GM12878 (cell line): ENCODE measurements at regions not wholly inside any gene's neighbourhood (a gene's known extent, or its start where the extent isn't known, plus 50 kb on each side); places are given as distances from the start of the nearest gene placed in this dataset.

Source experiments
- ATAC-seq: fragments of 200-7000 bp; cut with Tn5 transposase; 3 replicates; pipeline ENCODE4 v1.9.1; 2020; ENCODE audit warnings: mild to moderate bottlenecking, moderate library complexity
- BruUV-seq: library from RNA; stranded (reverse); fragments of 400-500 nt; replicated peaks from 2 replicates; lab custom pipeline; 2021; lab: Mats Ljungman, UMichigan
- CTCF ChIA-PET: fragments of 300-600 bp; sonication (Branson Sonifier 250); formaldehyde crosslinking; extraction: SDS; loops from one replicate; lab custom pipeline; 2021; ENCODE audit warnings: inconsistent platforms; lab: Yijun Ruan, JAX
- POLR2A ChIA-PET: fragments of 350-600 bp; formaldehyde crosslinking; extraction: SDS; loops from one replicate; lab custom pipeline; 2021; ENCODE audit warnings: inconsistent platforms; lab: Charles Lee
- RAD21 ChIA-PET: fragments of 300-600 bp; sonication (Branson Sonifier 250); formaldehyde crosslinking; loops from one replicate; lab custom pipeline; 2023; ENCODE audit warnings: antibody characterized with exemption; ENCODE audit not compliant: unreplicated experiment; lab: Charles Lee
- SMC1A ChIA-PET: fragments of 300-600 bp; sonication (Branson Sonifier 250); formaldehyde crosslinking; loops from one replicate; lab custom pipeline; 2023; ENCODE audit not compliant: unreplicated experiment, uncharacterized antibody; lab: Charles Lee
- DNase-seq: peaks from one replicate; pipeline ENCODE4 v3.0.0-alpha.2; 2011; ENCODE audit warnings: low read depth, low spot score
- FAIRE-seq: peaks from 3 replicates; lab custom pipeline; 2011; peaks lifted over from hg19 to GRCh38; lab: Jason Lieb, UNC
- H2AFZ ChIP-seq: 2 replicates; pipeline ENCODE4 v1.6.0; 2011; ENCODE audit warnings: low read depth, low read length, control low read depth; ENCODE audit not compliant: control insufficient read depth
- H3K27ac ChIP-seq: 2 replicates; pipeline ENCODE4 v1.5.1; 2011; ENCODE audit warnings: control low read depth; ENCODE audit not compliant: control insufficient read depth, insufficient read depth
- H3K27me3 ChIP-seq, 2 experiments: replicated peaks in 1 of 2; 2 replicates each; pipeline versions ENCODE4 v1.6.0 to v1.6.1; 2011; ENCODE audit warnings: low read length in 1 of 2; ENCODE audit not compliant: control insufficient read depth in 2 of 2, insufficient read depth in 2 of 2
- H3K36me3 ChIP-seq, 2 experiments: 2 replicates each; pipeline ENCODE4 v1.5.1; 2011; ENCODE audit warnings: low read length in 1 of 2; ENCODE audit not compliant: control insufficient read depth in 2 of 2, insufficient read depth in 2 of 2
- H3K4me1 ChIP-seq: 2 replicates; pipeline ENCODE4 v1.6.1; 2011; ENCODE audit warnings: mild to moderate bottlenecking, low read length, moderate library complexity, mixed read lengths; ENCODE audit not compliant: control insufficient read depth, insufficient read depth
- H3K4me2 ChIP-seq: 2 replicates; pipeline ENCODE4 v1.6.0; 2011; ENCODE audit warnings: control low read depth; ENCODE audit not compliant: control insufficient read depth, insufficient read depth
- H3K4me3 ChIP-seq: fragments of 200-600 bp; sonication (generic); 2 replicates; pipeline ENCODE4 v1.5.1; 2016
- H3K79me2 ChIP-seq: 2 replicates; pipeline ENCODE4 v1.6.0; 2011; ENCODE audit warnings: low read length; ENCODE audit not compliant: control insufficient read depth, insufficient read depth
- H3K9ac ChIP-seq: 2 replicates; pipeline ENCODE4 v1.8.0; 2011; ENCODE audit warnings: low read length, control low read depth, mixed read lengths; ENCODE audit not compliant: control insufficient read depth, insufficient read depth
- H3K9me3 ChIP-seq: replicated peaks from 3 replicates; pipeline ENCODE4 v1.5.1; 2011; ENCODE audit warnings: mild to moderate bottlenecking, low read length; ENCODE audit not compliant: control insufficient read depth, insufficient read depth
- H4K20me1 ChIP-seq: 2 replicates; pipeline ENCODE4 v1.6.0; 2011; ENCODE audit not compliant: control insufficient read depth, insufficient read depth
- ASH2L ChIP-seq: fragments of 300-600, 200-600 bp; sonication (generic); IDR thresholded peaks from 2 replicates; pipeline ENCODE4 v1.6.1; 2017; ENCODE audit warnings: low read depth, mild to moderate bottlenecking, borderline replicate concordance
- CBX5 ChIP-seq: sonication (generic); IDR thresholded peaks from 2 replicates; pipeline ENCODE4 v1.6.1; 2016; ENCODE audit warnings: low read depth, moderate library complexity, mild to moderate bottlenecking, inconsistent platforms
- CHD4 ChIP-seq: fragments of 200-600 bp; sonication (generic); IDR thresholded peaks from 2 replicates; pipeline ENCODE4 v1.6.1; 2016; ENCODE audit warnings: mild to moderate bottlenecking
- CREB1 ChIP-seq: IDR thresholded peaks from 2 replicates; pipeline ENCODE4 v1.6.1; 2012; ENCODE audit warnings: low read depth, mild to moderate bottlenecking, inconsistent platforms
- FOXM1 ChIP-seq: IDR thresholded peaks from 2 replicates; pipeline ENCODE4 v1.6.1; 2012; ENCODE audit warnings: low read depth, mild to moderate bottlenecking, inconsistent platforms, low read length, moderate library complexity
- RELA ChIP-seq: fragments of 450-650 bp; IDR thresholded peaks from 2 replicates; pipeline ENCODE4 v1.8.0; 2014; ENCODE audit warnings: borderline replicate concordance; ENCODE audit not compliant: partially characterized antibody
- SMAD5 ChIP-seq: IDR thresholded peaks from 2 replicates; pipeline ENCODE4 v1.6.1; 2016; ENCODE audit warnings: antibody characterized with exemption, low read depth
- ZNF24 ChIP-seq: fragments of 450-650 bp; IDR thresholded peaks from 2 replicates; pipeline ENCODE4 v1.6.1; 2017; ENCODE audit warnings: antibody characterized with exemption, mild to moderate bottlenecking
- ZSCAN29 ChIP-seq: fragments of 450-650 bp; IDR thresholded peaks from 2 replicates; pipeline ENCODE4 v1.6.1; 2017; ENCODE audit warnings: mild to moderate bottlenecking, moderate library complexity
- WGBS: methylation state at CpG from one replicate; pipeline ENCODE4 v1.1.6; 2016; ENCODE audit warnings: low lambda C conversion rate; ENCODE audit not compliant: insufficient replicate concordance, insufficient coverage; ENCODE audit errors: missing lambda C conversion rate; 5-methylcytosine and 5-hydroxymethylcytosine counted together
- in situ Hi-C: fragments of 300-500 bp; cut with MboI; formaldehyde crosslinking; loops from 9 replicates; pipeline ENCODE4 v1.14.3; 2018; ENCODE audit warnings: mixed read lengths
- intact Hi-C: fragments of 100-400 bp; cut with micrococcal nuclease; formaldehyde crosslinking; loops from one replicate; pipeline ENCODE4 v1.14.2; 2022; ENCODE audit not compliant: unreplicated experiment
- TF ChIP-seq, protein P1 (sequence below): fragments of 450-650 bp; IDR thresholded peaks from 2 replicates; pipeline ENCODE4 v1.6.1; 2016; ENCODE audit warnings: mild to moderate bottlenecking
- TF ChIP-seq, protein P2 (sequence below): fragments of 450-650 bp; IDR thresholded peaks from 2 replicates; pipeline ENCODE4 v1.6.1; 2017; ENCODE audit warnings: mild to moderate bottlenecking, low read depth, inconsistent platforms; ENCODE audit not compliant: poor library complexity, severe bottlenecking
- TF ChIP-seq, protein P3 (sequence below): IDR thresholded peaks from 2 replicates; pipeline ENCODE4 v1.6.1; 2012; ENCODE audit warnings: mild to moderate bottlenecking, low read depth, low read length

GRCh38 chr3:94416768-94417167 lies 353.9 kb downstream of the NSUN3 start:
- ChIA-PET POLR2A (no interaction called here), CTCF (no interaction called here), SMC1A (interaction anchor here (0.7 kb wide), 1 partner anchor 10 kb away, joined by 3 read pairs; no protein-coding TSS in a partner anchor), RAD21 (no interaction called here)
- TF ChIP-seq SMAD5: no peak
- FAIRE-seq: no peak
- H3K4me1 ChIP-seq: no peaks in the 10 kb centered on the region
- WGBS: 36% methylated on average over 4 of the region's 4 CpGs
- BruUV-seq: no TSS peak
- H3K27me3 ChIP-seq: no peaks in the 10 kb centered on the region
- in situ Hi-C loops: no loop called here
- H3K9ac ChIP-seq: no peak overlapping the region
- no peaks in the 10 kb centered on the region for H3K36me3 ChIP-seq
- intact Hi-C loops: no loop called here
- no peak overlapping the region for H2AFZ ChIP-seq
- H3K79me2 ChIP-seq: no peaks in the 10 kb centered on the region
- no peak for ATAC-seq
- no peak for DNase-seq
- H4K20me1 ChIP-seq: no peaks in the 10 kb centered on the region
- no peak overlapping the region for H3K27ac ChIP-seq
- H3K9me3 ChIP-seq: no peaks in the 10 kb centered on the region
- no peak overlapping the region for H3K4me3 ChIP-seq
- H3K4me2 ChIP-seq: no peak overlapping the region

DNA sequence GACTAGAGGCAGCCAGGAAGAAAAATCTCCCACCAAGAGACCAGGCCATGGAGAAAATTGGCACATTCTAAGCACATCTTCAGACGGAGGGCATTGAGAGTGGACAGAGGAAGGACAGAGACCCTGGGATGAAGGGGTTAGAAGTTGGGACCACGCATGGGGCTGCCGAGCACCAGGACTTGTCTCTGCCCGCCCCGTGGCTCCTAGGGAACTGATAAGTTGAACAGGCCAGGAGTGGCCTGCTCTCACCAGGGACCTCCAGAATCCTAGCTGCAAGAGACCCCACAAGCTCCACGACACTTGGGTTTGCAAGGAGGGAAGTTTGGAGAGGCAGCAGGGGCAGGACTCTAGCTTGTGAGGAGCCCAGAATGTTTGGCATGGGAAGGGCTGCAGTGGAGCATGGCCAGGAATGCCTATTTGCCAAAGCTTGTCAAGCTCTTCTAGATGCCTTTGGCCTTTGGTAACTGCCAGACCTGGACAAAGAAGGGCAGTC lies 355.1 kb downstream of the NSUN3 start:
- in situ Hi-C loops: no loop called here
- BruUV-seq: no TSS peak
- no peak overlapping the region for H3K4me3 ChIP-seq
- H3K9ac ChIP-seq: no peak overlapping the region
- CTCF ChIA-PET: no interaction called here
- intact Hi-C loops: no loop called here
- H3K27me3 ChIP-seq: no peaks in the 10 kb centered on the region
- RAD21 ChIA-PET: no interaction called here
- SMC1A ChIA-PET: no interaction called here
- H4K20me1 ChIP-seq: no peaks in the 10 kb centered on the region
- POLR2A ChIA-PET: no interaction called here
- 26% methylated on average over 6 of the region's 6 CpGs for WGBS
- H3K36me3 ChIP-seq: no peaks in the 10 kb centered on the region
- H3K9me3 ChIP-seq: no peaks in the 10 kb centered on the region
- no peak overlapping the region for H3K27ac ChIP-seq
- H2AFZ ChIP-seq: no peak overlapping the region
- DNase-seq: no peak
- FAIRE-seq: no peak
- no peak for ATAC-seq
- no peaks in the 10 kb centered on the region for H3K79me2 ChIP-seq
- H3K4me2 ChIP-seq: no peak overlapping the region
- no peaks in the 10 kb centered on the region for H3K4me1 ChIP-seq
- TF ChIP-seq ZSCAN29: no peak
- no peak for TF ChIP-seq ZNF24
- TF ChIP-seq, protein P1, sequence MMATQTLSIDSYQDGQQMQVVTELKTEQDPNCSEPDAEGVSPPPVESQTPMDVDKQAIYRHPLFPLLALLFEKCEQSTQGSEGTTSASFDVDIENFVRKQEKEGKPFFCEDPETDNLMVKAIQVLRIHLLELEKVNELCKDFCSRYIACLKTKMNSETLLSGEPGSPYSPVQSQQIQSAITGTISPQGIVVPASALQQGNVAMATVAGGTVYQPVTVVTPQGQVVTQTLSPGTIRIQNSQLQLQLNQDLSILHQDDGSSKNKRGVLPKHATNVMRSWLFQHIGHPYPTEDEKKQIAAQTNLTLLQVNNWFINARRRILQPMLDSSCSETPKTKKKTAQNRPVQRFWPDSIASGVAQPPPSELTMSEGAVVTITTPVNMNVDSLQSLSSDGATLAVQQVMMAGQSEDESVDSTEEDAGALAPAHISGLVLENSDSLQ: no peak
- TF ChIP-seq RELA: no peak
- TF ChIP-seq, protein P2, sequence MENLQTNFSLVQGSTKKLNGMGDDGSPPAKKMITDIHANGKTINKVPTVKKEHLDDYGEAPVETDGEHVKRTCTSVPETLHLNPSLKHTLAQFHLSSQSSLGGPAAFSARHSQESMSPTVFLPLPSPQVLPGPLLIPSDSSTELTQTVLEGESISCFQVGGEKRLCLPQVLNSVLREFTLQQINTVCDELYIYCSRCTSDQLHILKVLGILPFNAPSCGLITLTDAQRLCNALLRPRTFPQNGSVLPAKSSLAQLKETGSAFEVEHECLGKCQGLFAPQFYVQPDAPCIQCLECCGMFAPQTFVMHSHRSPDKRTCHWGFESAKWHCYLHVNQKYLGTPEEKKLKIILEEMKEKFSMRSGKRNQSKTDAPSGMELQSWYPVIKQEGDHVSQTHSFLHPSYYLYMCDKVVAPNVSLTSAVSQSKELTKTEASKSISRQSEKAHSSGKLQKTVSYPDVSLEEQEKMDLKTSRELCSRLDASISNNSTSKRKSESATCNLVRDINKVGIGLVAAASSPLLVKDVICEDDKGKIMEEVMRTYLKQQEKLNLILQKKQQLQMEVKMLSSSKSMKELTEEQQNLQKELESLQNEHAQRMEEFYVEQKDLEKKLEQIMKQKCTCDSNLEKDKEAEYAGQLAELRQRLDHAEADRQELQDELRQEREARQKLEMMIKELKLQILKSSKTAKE: no peak
- no peak for TF ChIP-seq CHD4
- TF ChIP-seq FOXM1: no peak
- TF ChIP-seq CREB1: no peak
- no peak for TF ChIP-seq ASH2L
- no peak for TF ChIP-seq CBX5
- TF ChIP-seq, protein P3, sequence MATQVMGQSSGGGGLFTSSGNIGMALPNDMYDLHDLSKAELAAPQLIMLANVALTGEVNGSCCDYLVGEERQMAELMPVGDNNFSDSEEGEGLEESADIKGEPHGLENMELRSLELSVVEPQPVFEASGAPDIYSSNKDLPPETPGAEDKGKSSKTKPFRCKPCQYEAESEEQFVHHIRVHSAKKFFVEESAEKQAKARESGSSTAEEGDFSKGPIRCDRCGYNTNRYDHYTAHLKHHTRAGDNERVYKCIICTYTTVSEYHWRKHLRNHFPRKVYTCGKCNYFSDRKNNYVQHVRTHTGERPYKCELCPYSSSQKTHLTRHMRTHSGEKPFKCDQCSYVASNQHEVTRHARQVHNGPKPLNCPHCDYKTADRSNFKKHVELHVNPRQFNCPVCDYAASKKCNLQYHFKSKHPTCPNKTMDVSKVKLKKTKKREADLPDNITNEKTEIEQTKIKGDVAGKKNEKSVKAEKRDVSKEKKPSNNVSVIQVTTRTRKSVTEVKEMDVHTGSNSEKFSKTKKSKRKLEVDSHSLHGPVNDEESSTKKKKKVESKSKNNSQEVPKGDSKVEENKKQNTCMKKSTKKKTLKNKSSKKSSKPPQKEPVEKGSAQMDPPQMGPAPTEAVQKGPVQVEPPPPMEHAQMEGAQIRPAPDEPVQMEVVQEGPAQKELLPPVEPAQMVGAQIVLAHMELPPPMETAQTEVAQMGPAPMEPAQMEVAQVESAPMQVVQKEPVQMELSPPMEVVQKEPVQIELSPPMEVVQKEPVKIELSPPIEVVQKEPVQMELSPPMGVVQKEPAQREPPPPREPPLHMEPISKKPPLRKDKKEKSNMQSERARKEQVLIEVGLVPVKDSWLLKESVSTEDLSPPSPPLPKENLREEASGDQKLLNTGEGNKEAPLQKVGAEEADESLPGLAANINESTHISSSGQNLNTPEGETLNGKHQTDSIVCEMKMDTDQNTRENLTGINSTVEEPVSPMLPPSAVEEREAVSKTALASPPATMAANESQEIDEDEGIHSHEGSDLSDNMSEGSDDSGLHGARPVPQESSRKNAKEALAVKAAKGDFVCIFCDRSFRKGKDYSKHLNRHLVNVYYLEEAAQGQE: no peak
